HEK293 (cell line): ENCODE measurements at regions not wholly inside any gene's neighbourhood (a gene's known extent, or its start where the extent isn't known, plus 50 kb on each side); places are given as distances from the start of the nearest gene placed in this dataset.
A peak's percentile ranks its signal among the peaks of the same experiment; 100 is the strongest.

Source experiments
- CTCF ChIA-PET: fragments of 350-600 bp; formaldehyde crosslinking; extraction: SDS; loops from one replicate; lab custom pipeline; 2021; ENCODE audit warnings: antibody characterized with exemption; lab: Yijun Ruan, JAX
- POLR2A ChIA-PET: fragments of 300-600 bp; formaldehyde crosslinking; extraction: SDS; loops from one replicate; lab custom pipeline; 2020; ENCODE audit warnings: antibody characterized with exemption, inconsistent platforms; lab: Yijun Ruan, JAX
- H3K27ac ChIP-seq: fragments of 200-500 bp; sonication (Bioruptor generic); 2 replicates; pipeline ENCODE4 v1.5.1; 2014; ENCODE audit warnings: low read depth, low read length, control low read depth, inconsistent platforms; ENCODE audit errors: extremely low read depth
- H3K36me3 ChIP-seq, 2 experiments: fragments of 200-500 bp in 1 of 2; sonication (Bioruptor generic) in 1 of 2; 1 replicate in 1 of 2; 2 replicates in 1 of 2; pipeline ENCODE4 v1.5.1; 2014 to 2017; ENCODE audit warnings: inconsistent platforms in 2 of 2, low read length in 2 of 2; ENCODE audit not compliant: control insufficient read depth in 2 of 2, insufficient read depth in 1 of 2
- H3K4me1 ChIP-seq: fragments of 200-500 bp; sonication (Bioruptor generic); 2 replicates; pipeline ENCODE4 v1.5.1; 2014; ENCODE audit warnings: mild to moderate bottlenecking, low read length, inconsistent platforms; ENCODE audit not compliant: control insufficient read depth, insufficient read depth
- H3K4me3 ChIP-seq: 2 replicates; pipeline ENCODE4 v1.5.1; 2011; ENCODE audit warnings: low read depth, mild to moderate bottlenecking, control low read depth, low read length, moderate library complexity
- H3K9me3 ChIP-seq: fragments of 200-500 bp; sonication (Bioruptor generic); 2 replicates; pipeline ENCODE4 v1.5.1; 2014; ENCODE audit warnings: low read depth, low read length, inconsistent platforms; ENCODE audit not compliant: control insufficient read depth, insufficient read depth
- AEBP2 ChIP-seq: fragments of 450-650 bp; formaldehyde crosslinking; IDR thresholded peaks from 2 replicates; pipeline ENCODE4 v1.5.1; 2016; ENCODE audit warnings: missing biosample characterization, missing genetic modification characterization, borderline replicate concordance
- GLI4 ChIP-seq: fragments of 450-650 bp; formaldehyde crosslinking; IDR thresholded peaks from 2 replicates; pipeline ENCODE4 v1.5.1; 2016; ENCODE audit warnings: missing biosample characterization, missing genetic modification characterization
- HIC1 ChIP-seq: fragments of 450-650 bp; formaldehyde crosslinking; IDR thresholded peaks from 2 replicates; pipeline ENCODE4 v1.5.1; 2016; ENCODE audit warnings: missing biosample characterization, missing genetic modification characterization
- KLF10 ChIP-seq: fragments of 450-650 bp; IDR thresholded peaks from 2 replicates; pipeline ENCODE4 v1.5.1; 2018; ENCODE audit warnings: missing biosample characterization, mild to moderate bottlenecking, missing genetic modification characterization
- TSHZ1 ChIP-seq: fragments of 450-650 bp; formaldehyde crosslinking; IDR thresholded peaks from 2 replicates; pipeline ENCODE4 v1.5.1; 2016; ENCODE audit warnings: missing biosample characterization, missing genetic modification characterization, borderline replicate concordance
- WT1 ChIP-seq: fragments of 450-650 bp; formaldehyde crosslinking; IDR thresholded peaks from 2 replicates; pipeline ENCODE4 v1.5.1; 2016; ENCODE audit warnings: missing biosample characterization, missing genetic modification characterization
- ZBTB6 ChIP-seq: fragments of 450-650 bp; formaldehyde crosslinking; IDR thresholded peaks from 2 replicates; pipeline ENCODE4 v1.5.1; 2017; ENCODE audit warnings: missing biosample characterization, missing genetic modification characterization
- ZBTB7A ChIP-seq: fragments of 450-650 bp; formaldehyde crosslinking; IDR thresholded peaks from 2 replicates; pipeline ENCODE4 v1.5.1; 2016; ENCODE audit warnings: low read depth, missing biosample characterization, missing genetic modification characterization
- ZFHX2 ChIP-seq: fragments of 450-650 bp; formaldehyde crosslinking; conservative IDR thresholded peaks from 2 replicates; pipeline ENCODE4 v1.5.1; 2016; ENCODE audit warnings: missing biosample characterization, missing genetic modification characterization
- ZNF121 ChIP-seq: fragments of 450-650 bp; formaldehyde crosslinking; IDR thresholded peaks from 2 replicates; pipeline ENCODE4 v1.5.1; 2016; ENCODE audit warnings: missing biosample characterization, missing genetic modification characterization
- ZNF140 ChIP-seq: fragments of 450-650 bp; formaldehyde crosslinking; IDR thresholded peaks from 2 replicates; pipeline ENCODE4 v1.5.1; 2016; ENCODE audit warnings: missing biosample characterization, missing genetic modification characterization
- ZNF248 ChIP-seq: fragments of 450-650 bp; formaldehyde crosslinking; IDR thresholded peaks from 2 replicates; pipeline ENCODE4 v1.5.1; 2017; ENCODE audit warnings: missing biosample characterization, missing genetic modification characterization
- ZNF274 ChIP-seq, 2 experiments: fragments of 200-500 bp in 1 of 2; fragments of 450-650 bp in 1 of 2; sonication (Bioruptor generic) in 1 of 2; formaldehyde crosslinking in 1 of 2; IDR thresholded peaks; 2 replicates each; pipeline versions ENCODE4 v1.5.1 to v1.6.1; 2014 to 2016; ENCODE audit warnings: borderline replicate concordance in 1 of 2, inconsistent platforms in 1 of 2, low read length in 1 of 2, missing biosample characterization in 1 of 2, missing genetic modification characterization in 1 of 2
- ZNF350 ChIP-seq: fragments of 450-650 bp; formaldehyde crosslinking; IDR thresholded peaks from 2 replicates; pipeline ENCODE4 v1.5.0; 2017; ENCODE audit warnings: missing biosample characterization, mild to moderate bottlenecking, missing genetic modification characterization
- ZNF510 ChIP-seq: fragments of 450-650 bp; formaldehyde crosslinking; IDR thresholded peaks from 2 replicates; pipeline ENCODE4 v1.5.1; 2018; ENCODE audit warnings: mild to moderate bottlenecking, missing genetic modification characterization, missing biosample characterization; ENCODE audit not compliant: insufficient replicate concordance
- ZNF529 ChIP-seq: fragments of 450-650 bp; formaldehyde crosslinking; IDR thresholded peaks from 2 replicates; pipeline ENCODE4 v1.5.1; 2017; ENCODE audit warnings: missing genetic modification characterization, missing biosample characterization; ENCODE audit not compliant: insufficient replicate concordance
- ZNF544 ChIP-seq: fragments of 450-650 bp; formaldehyde crosslinking; IDR thresholded peaks from 2 replicates; pipeline ENCODE4 v1.5.0; 2017; ENCODE audit warnings: missing biosample characterization, missing genetic modification characterization
- ZNF549 ChIP-seq: fragments of 450-650 bp; IDR thresholded peaks from 2 replicates; pipeline ENCODE4 v1.5.1; 2018; ENCODE audit warnings: missing biosample characterization, missing genetic modification characterization, mild to moderate bottlenecking, inconsistent platforms, moderate library complexity
- ZNF626 ChIP-seq: fragments of 450-650 bp; sonication (Bioruptor Pico); formaldehyde crosslinking; IDR thresholded peaks from 2 replicates; pipeline ENCODE4 v1.5.1; 2018; ENCODE audit warnings: missing biosample characterization, missing genetic modification characterization, inconsistent platforms
- ZNF660 ChIP-seq: fragments of 450-650 bp; IDR thresholded peaks from 2 replicates; pipeline ENCODE4 v1.5.1; 2018; ENCODE audit warnings: missing biosample characterization, mild to moderate bottlenecking, missing genetic modification characterization

GRCh38 chr12:58455136-58455535 lies 465.2 kb downstream of the LRIG3 start:
- Histone ChIP-seq H3K4me1 (no peaks in the 10 kb centered on the region), H3K9me3 (no peaks in the 10 kb centered on the region), H3K27ac (no peak overlapping the region), H3K36me3 (no peaks in the 10 kb centered on the region), H3K4me3 (no peak overlapping the region)
- ChIA-PET POLR2A (no interaction called here), CTCF (no interaction called here)
- no peak for TF ChIP-seq ZNF274 (IDR thresholded peaks at IDR 0.05; ENCODE audit: low read length)
- no peak for TF ChIP-seq ZNF274 (tag by site-specific recombination; IDR thresholded peaks at IDR 0.05; ENCODE audit: borderline replicate concordance)
- TF ChIP-seq ZBTB6 (tag by site-specific recombination) = no peak
- no peak for TF ChIP-seq GLI4 (tag by site-specific recombination)
- TF ChIP-seq TSHZ1 (tag by site-specific recombination) = no peak
- no peak for TF ChIP-seq AEBP2 (tag by site-specific recombination)
- TF ChIP-seq ZNF549 (tag by site-specific recombination) = no peak
- no peak for TF ChIP-seq ZNF121 (tag by site-specific recombination)
- no peak for TF ChIP-seq ZFHX2 (tag by site-specific recombination)
- no peak for TF ChIP-seq ZNF626 (tag by site-specific recombination)
- TF ChIP-seq ZNF140 (tag by site-specific recombination) = no peak
- no peak for TF ChIP-seq ZNF529 (tag by site-specific recombination)
- no peak for TF ChIP-seq ZNF510 (tag by site-specific recombination)

GRCh38 chr12:58458102-58458501 lies 462.2 kb downstream of the LRIG3 start:
- ChIA-PET POLR2A (no interaction called here), CTCF (interaction anchor here (0.9 kb wide), 1 partner anchor 83 kb away, joined by 3 read pairs; no protein-coding TSS in a partner anchor)
- H3K9me3 ChIP-seq = no peaks in the 10 kb centered on the region
- H3K4me1 ChIP-seq = no peaks in the 10 kb centered on the region
- H3K36me3 ChIP-seq = no peaks in the 10 kb centered on the region
- H3K27ac ChIP-seq = no peak overlapping the region
- H3K4me3 ChIP-seq = no peak overlapping the region
- TF ChIP-seq WT1 (tag by site-specific recombination) = no peak
- 0 out of 2 replicates have a peak, but pooled peaks have one; percentile 63 for TF ChIP-seq ZNF660 (tag by site-specific recombination)
- TF ChIP-seq, all 188 proteins: peak for 1

GRCh38 chr12:58459191-58459590 lies 461.1 kb downstream of the LRIG3 start:
- TF ChIP-seq HIC1 (tag by site-specific recombination) (no peak), ZNF544 (tag by site-specific recombination) (no peak), ZNF248 (tag by site-specific recombination) (no peak), KLF10 (tag by site-specific recombination) (no peak), ZBTB7A (tag by site-specific recombination) (no peak), ZNF350 (tag by site-specific recombination) (no peak)
- no peaks in the 10 kb centered on the region for H3K4me1 ChIP-seq
- POLR2A ChIA-PET = no interaction called here
- H3K27ac ChIP-seq = no peak overlapping the region
- H3K36me3 ChIP-seq = no peaks in the 10 kb centered on the region
- no peaks in the 10 kb centered on the region for H3K9me3 ChIP-seq
- CTCF ChIA-PET = interaction anchor here (0.5 to 0.7 kb wide), 2 partner anchors 130 to 1507 kb away, joined by 3 read pairs; no protein-coding TSS in a partner anchor
- H3K4me3 ChIP-seq = no peak overlapping the region
